Panc1 (cell line): ENCODE measurements at regions not wholly inside any gene's neighbourhood (a gene's known extent, or its start where the extent isn't known, plus 50 kb on each side); places are given as distances from the start of the nearest gene placed in this dataset.

ENCODE experiments used
- CTCF ChIP-seq: fragments of 450-650 bp; IDR thresholded peaks from 2 replicates; pipeline ENCODE4 v1.5.1; 2017; ENCODE audit warnings: mild to moderate bottlenecking
- POLR2AphosphoS5 ChIP-seq: IDR thresholded peaks from 2 replicates; pipeline ENCODE4 v1.6.1; 2012; ENCODE audit warnings: mild to moderate bottlenecking, low read depth, low read length, moderate library complexity
- SIN3A ChIP-seq: IDR thresholded peaks from 2 replicates; pipeline ENCODE4 v1.6.1; 2012; ENCODE audit warnings: low read depth, mild to moderate bottlenecking, low read length, moderate library complexity, borderline replicate concordance; ENCODE audit not compliant: insufficient read depth
- TF ChIP-seq, protein P1 (sequence below), 2 experiments: IDR thresholded peaks; 2 replicates each; pipeline ENCODE4 v1.6.1; 2011 to 2012; ENCODE audit warnings: low read depth in 2 of 2, control low read depth in 1 of 2, low read length in 1 of 2, mild to moderate bottlenecking in 1 of 2, moderate library complexity in 1 of 2; ENCODE audit not compliant: insufficient read depth in 1 of 2

DNA sequence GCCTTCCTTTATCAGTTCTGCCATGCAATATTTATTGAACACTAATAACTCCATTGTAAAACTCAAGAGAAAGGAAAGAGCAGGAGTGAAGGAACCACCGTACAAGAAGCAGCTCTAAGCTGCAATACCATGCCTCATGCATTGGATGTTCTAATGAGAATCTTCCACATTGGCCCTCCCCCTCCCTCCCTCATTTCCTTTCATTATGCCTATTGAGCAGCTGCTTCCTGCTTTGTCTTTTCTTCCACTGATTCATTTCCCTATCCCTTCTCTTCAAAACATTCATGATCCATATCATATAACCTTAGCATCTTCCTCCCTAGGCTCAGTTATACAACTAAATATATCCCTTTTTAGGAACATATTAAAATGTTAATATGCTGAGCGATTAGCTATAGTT, 698.7 kb upstream of the GOLIM4 start:
- TF ChIP-seq SIN3A (no peak), CTCF (no peak), POLR2AphosphoS5 (no peak)
- TF ChIP-seq, protein P1, sequence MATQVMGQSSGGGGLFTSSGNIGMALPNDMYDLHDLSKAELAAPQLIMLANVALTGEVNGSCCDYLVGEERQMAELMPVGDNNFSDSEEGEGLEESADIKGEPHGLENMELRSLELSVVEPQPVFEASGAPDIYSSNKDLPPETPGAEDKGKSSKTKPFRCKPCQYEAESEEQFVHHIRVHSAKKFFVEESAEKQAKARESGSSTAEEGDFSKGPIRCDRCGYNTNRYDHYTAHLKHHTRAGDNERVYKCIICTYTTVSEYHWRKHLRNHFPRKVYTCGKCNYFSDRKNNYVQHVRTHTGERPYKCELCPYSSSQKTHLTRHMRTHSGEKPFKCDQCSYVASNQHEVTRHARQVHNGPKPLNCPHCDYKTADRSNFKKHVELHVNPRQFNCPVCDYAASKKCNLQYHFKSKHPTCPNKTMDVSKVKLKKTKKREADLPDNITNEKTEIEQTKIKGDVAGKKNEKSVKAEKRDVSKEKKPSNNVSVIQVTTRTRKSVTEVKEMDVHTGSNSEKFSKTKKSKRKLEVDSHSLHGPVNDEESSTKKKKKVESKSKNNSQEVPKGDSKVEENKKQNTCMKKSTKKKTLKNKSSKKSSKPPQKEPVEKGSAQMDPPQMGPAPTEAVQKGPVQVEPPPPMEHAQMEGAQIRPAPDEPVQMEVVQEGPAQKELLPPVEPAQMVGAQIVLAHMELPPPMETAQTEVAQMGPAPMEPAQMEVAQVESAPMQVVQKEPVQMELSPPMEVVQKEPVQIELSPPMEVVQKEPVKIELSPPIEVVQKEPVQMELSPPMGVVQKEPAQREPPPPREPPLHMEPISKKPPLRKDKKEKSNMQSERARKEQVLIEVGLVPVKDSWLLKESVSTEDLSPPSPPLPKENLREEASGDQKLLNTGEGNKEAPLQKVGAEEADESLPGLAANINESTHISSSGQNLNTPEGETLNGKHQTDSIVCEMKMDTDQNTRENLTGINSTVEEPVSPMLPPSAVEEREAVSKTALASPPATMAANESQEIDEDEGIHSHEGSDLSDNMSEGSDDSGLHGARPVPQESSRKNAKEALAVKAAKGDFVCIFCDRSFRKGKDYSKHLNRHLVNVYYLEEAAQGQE (IDR thresholded peaks at IDR 0.05; ENCODE audit: insufficient read depth in 1 of 2, low read depth in 2 of 2, low read length in 1 of 2): no peak
